GM19397 (cell line): ENCODE measurements at regions not wholly inside any gene's neighbourhood (a gene's known extent, or its start where the extent isn't known, plus 50 kb on each side); places are given as distances from the start of the nearest gene placed in this dataset.

Experiments
- ATAC-seq: cut with Tn5 transposase; IDR thresholded peaks from one replicate; pipeline ENCODE4 v1.9.1; 2021; ENCODE audit warnings: mild to moderate bottlenecking, moderate library complexity; ENCODE audit not compliant: unreplicated experiment

GRCh38 chr5:121704291-121704690 is 147.4 kb upstream of the FTMT start:
- ATAC-seq: no peak

GRCh38 chr5:121706686-121707085 is 145.0 kb upstream of the FTMT start:
- no peak for ATAC-seq

GRCh38 chr5:121707178-121707577 is 144.5 kb upstream of the FTMT start:
- ATAC-seq: no peak

GRCh38 chr5:121711416-121711815 is 140.3 kb upstream of the FTMT start:
- no peak for ATAC-seq

GRCh38 chr5:121719255-121719654 is 132.4 kb upstream of the FTMT start:
- ATAC-seq: no peak

GRCh38 chr5:121725450-121725849 is 126.2 kb upstream of the FTMT start:
- ATAC-seq: no peak

GRCh38 chr5:121726991-121727390 is 124.7 kb upstream of the FTMT start:
- no peak for ATAC-seq

GRCh38 chr5:121731377-121731776 is 120.3 kb upstream of the FTMT start:
- ATAC-seq: no peak

- no peak for ATAC-seq
These were observed 116.1 kb upstream of the FTMT start for GRCh38 chr5:121735618-121736017.

- ATAC-seq: no peak
These were observed 114.6 kb upstream of the FTMT start for GRCh38 chr5:121737120-121737519.

GRCh38 chr5:121741156-121741555 is 110.5 kb upstream of the FTMT start:
- ATAC-seq: no peak

GRCh38 chr5:121744577-121744976 is 107.1 kb upstream of the FTMT start:
- ATAC-seq: no peak

GRCh38 chr5:121745407-121745806 is 106.3 kb upstream of the FTMT start:
- no peak for ATAC-seq

GRCh38 chr5:121746763-121747162 is 104.9 kb upstream of the FTMT start:
- no peak for ATAC-seq

GRCh38 chr5:121748686-121749085 is 103.0 kb upstream of the FTMT start:
- ATAC-seq: no peak

GRCh38 chr5:121752149-121752548 is 99.5 kb upstream of the FTMT start:
- ATAC-seq: no peak

- no peak for ATAC-seq
These were observed 96.4 kb upstream of the FTMT start for GRCh38 chr5:121755266-121755665.

- ATAC-seq: no peak
These were observed 93.9 kb upstream of the FTMT start for GRCh38 chr5:121757753-121758152.

GRCh38 chr5:121758615-121759014 is 93.1 kb upstream of the FTMT start:
- no peak for ATAC-seq

- ATAC-seq: no peak
These were observed 89.3 kb upstream of the FTMT start for GRCh38 chr5:121762426-121762825.

GRCh38 chr5:121763665-121764064 is 88.0 kb upstream of the FTMT start:
- no peak for ATAC-seq

- ATAC-seq: no peak
These were observed 71.3 kb upstream of the FTMT start for GRCh38 chr5:121780406-121780805.

GRCh38 chr5:121783700-121784099 is 68.0 kb upstream of the FTMT start:
- ATAC-seq: no peak

- ATAC-seq: no peak
These were observed 57.9 kb upstream of the FTMT start for GRCh38 chr5:121793791-121794190.
